ENCODE measurements at regions not wholly inside any gene's neighbourhood (a gene's known extent, or its start where the extent isn't known, plus 50 kb on each side); places are given as distances from the start of the nearest gene placed in this dataset.
"Not testable (repeated sequence)": the region's sequence is repeated elsewhere in the genome, so short reads cannot be mapped to it uniquely, and the experiment has no call there.

- DNase-seq: no peak
Measured at GRCh38 chr12:72168851-72169250, 103.3 kb upstream of the TRHDE start.

- no peak for DNase-seq
Measured at GRCh38 chr12:72173974-72174373, 98.2 kb upstream of the TRHDE start.

GRCh38 chr12:72178244-72178643 is 93.9 kb upstream of the TRHDE start:
- no peak for DNase-seq

- DNase-seq: no peak
Measured at GRCh38 chr12:72178871-72179270, 93.3 kb upstream of the TRHDE start.

GRCh38 chr12:72179841-72180240 is 92.3 kb upstream of the TRHDE start:
- no peak for DNase-seq

GRCh38 chr12:72184971-72185533 is 87.1 kb upstream of the TRHDE start:
- DNase-seq: not testable (repeated sequence)

- DNase-seq: no peak
Measured at GRCh38 chr12:72189266-72189665, 82.9 kb upstream of the TRHDE start.

GRCh38 chr12:72191761-72192160 is 80.4 kb upstream of the TRHDE start:
- DNase-seq: no peak

GRCh38 chr12:72197790-72198189 is 74.4 kb upstream of the TRHDE start:
- DNase-seq: no peak

- no peak for DNase-seq
Measured at GRCh38 chr12:72201457-72201856, 70.7 kb upstream of the TRHDE start.

- no peak for DNase-seq
Measured at GRCh38 chr12:72203764-72204335, 68.3 kb upstream of the TRHDE start.

- no peak for DNase-seq
Measured at GRCh38 chr12:72207079-72207478, 65.1 kb upstream of the TRHDE start.

GRCh38 chr12:72207486-72208409 is 64.4 kb upstream of the TRHDE start:
- DNase-seq: no peak

- no peak for DNase-seq
Measured at GRCh38 chr12:72209086-72209485, 63.1 kb upstream of the TRHDE start.

- DNase-seq: no peak
Measured at GRCh38 chr12:72214163-72214562, 58.0 kb upstream of the TRHDE start.

GRCh38 chr12:72215287-72215686 is 56.9 kb upstream of the TRHDE start:
- not testable (repeated sequence) for DNase-seq

- DNase-seq: no peak
Measured at GRCh38 chr12:72219937-72220336, 52.2 kb upstream of the TRHDE start.
